CD4-positive, alpha-beta T cell (primary cell): ENCODE measurements at regions not wholly inside any gene's neighbourhood (a gene's known extent, or its start where the extent isn't known, plus 50 kb on each side); places are given as distances from the start of the nearest gene placed in this dataset.

Experiments used
- ATAC-seq: fragments of 200-7000 bp; cut with Tn5 transposase; one replicate; pipeline ENCODE4 v1.10.0; 2022; ENCODE audit warnings: mild to moderate bottlenecking; ENCODE audit not compliant: poor library complexity
- CTCF ChIA-PET: fragments of 350-600 bp; sonication (Branson Sonifier 250); formaldehyde crosslinking; loops from one replicate; lab custom pipeline; 2021; ENCODE audit warnings: antibody characterized with exemption, inconsistent platforms; lab: Charles Lee
- POLR2A ChIA-PET: fragments of 350-600 bp; sonication (Branson Sonifier 250); formaldehyde crosslinking; loops from one replicate; lab custom pipeline; 2021; ENCODE audit warnings: antibody characterized with exemption, inconsistent platforms; lab: Charles Lee
- DNase-seq, 14 experiments: peaks; one replicate each; pipeline ENCODE4 v3.0.0-alpha.2; 2013 to 2020; ENCODE audit warnings: mixed read lengths in 2 of 14
- H3K27ac ChIP-seq, 2 donors: one replicate each; pipeline versions ENCODE4 v1.5.1 to v1.7.0; 2013; ENCODE audit warnings: low read length in 2 of 2, low read depth in 1 of 2, mild to moderate bottlenecking in 1 of 2
- H3K27me3 ChIP-seq, 2 experiments: 1 replicate in 1 of 2; 2 replicates in 1 of 2; pipeline versions ENCODE4 v1.6.1 to v1.7.0; 2013; ENCODE audit warnings: low read length in 2 of 2, control low read depth in 1 of 2, mild to moderate bottlenecking in 1 of 2, moderate library complexity in 1 of 2; ENCODE audit not compliant: insufficient read depth in 2 of 2, control insufficient read depth in 1 of 2
- H3K36me3 ChIP-seq: one replicate; pipeline ENCODE4 v1.6.1; 2013; ENCODE audit warnings: low read length, control low read depth; ENCODE audit not compliant: insufficient read depth
- H3K4me1 ChIP-seq: one replicate; pipeline ENCODE4 v1.6.1; 2013; ENCODE audit warnings: low read length, control low read depth; ENCODE audit not compliant: insufficient read depth
- H3K4me3 ChIP-seq: one replicate; pipeline ENCODE4 v1.5.1; 2013; ENCODE audit warnings: mild to moderate bottlenecking, low read length, moderate library complexity
- H3K9me3 ChIP-seq, 2 experiments: 1 replicate in 1 of 2; 2 replicates in 1 of 2; pipeline versions ENCODE4 v1.6.1 to v1.7.0; 2013; ENCODE audit warnings: low read length in 2 of 2, mild to moderate bottlenecking in 2 of 2, control low read depth in 1 of 2, moderate library complexity in 1 of 2; ENCODE audit not compliant: control insufficient read depth in 1 of 2, insufficient read depth in 1 of 2
- H3K27ac Mint-ChIP-seq: one replicate; pipeline ENCODE4 v1.8.0; 2020; ENCODE audit warnings: mixed read lengths
- H3K27me3 Mint-ChIP-seq: one replicate; pipeline ENCODE4 v1.8.0; 2021; ENCODE audit warnings: mixed read lengths
- H3K36me3 Mint-ChIP-seq: one replicate; pipeline ENCODE4 v1.8.0; 2021; ENCODE audit warnings: low read depth, mixed read lengths
- H3K4me1 Mint-ChIP-seq: one replicate; pipeline ENCODE4 v1.8.0; 2021; ENCODE audit warnings: low read depth, mixed read lengths
- H3K4me3 Mint-ChIP-seq: one replicate; pipeline ENCODE4 v1.8.0; 2020; ENCODE audit warnings: mild to moderate bottlenecking, mixed read lengths
- H3K9me3 Mint-ChIP-seq: one replicate; pipeline ENCODE4 v1.8.0; 2020; ENCODE audit warnings: mixed read lengths
- intact Hi-C, 2 experiments: fragments of 100-400 bp; cut with DNase I in 1 of 2; cut with micrococcal nuclease in 1 of 2; formaldehyde crosslinking; loops; one replicate each; pipeline versions ENCODE4 v1.15.1 to v1.9.0; 2023 to 2025; cut with DNase I, micrococcal nuclease
- TF ChIP-seq, protein P1 (sequence below): fragments of 200-600 bp; IDR thresholded peaks from one replicate; pipeline ENCODE4 v1.8.0; 2022; ENCODE audit warnings: antibody characterized with exemption, mild to moderate bottlenecking

DNA sequence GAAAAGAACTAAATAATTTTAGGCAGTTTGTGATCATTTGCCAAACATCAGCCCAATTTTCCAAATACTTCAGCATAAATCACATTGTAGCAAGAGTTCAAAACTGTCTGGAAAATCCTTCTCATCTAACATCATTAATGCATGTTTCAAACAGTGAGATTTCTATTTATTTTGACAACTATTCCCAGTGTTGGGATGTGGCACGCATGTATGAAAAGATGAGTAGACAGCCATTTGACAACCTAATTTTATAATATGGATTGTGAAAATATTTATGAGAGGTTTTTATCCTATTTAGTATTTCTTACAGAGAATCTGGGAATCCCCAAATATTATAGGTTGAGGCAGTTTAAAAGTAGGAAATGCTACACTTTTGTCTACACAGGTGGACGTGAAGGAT lies 357.6 kb upstream of the ARID1B start:
- no peaks in the 10 kb centered on the region for H3K9me3 Mint-ChIP-seq
- TF ChIP-seq, protein P1, sequence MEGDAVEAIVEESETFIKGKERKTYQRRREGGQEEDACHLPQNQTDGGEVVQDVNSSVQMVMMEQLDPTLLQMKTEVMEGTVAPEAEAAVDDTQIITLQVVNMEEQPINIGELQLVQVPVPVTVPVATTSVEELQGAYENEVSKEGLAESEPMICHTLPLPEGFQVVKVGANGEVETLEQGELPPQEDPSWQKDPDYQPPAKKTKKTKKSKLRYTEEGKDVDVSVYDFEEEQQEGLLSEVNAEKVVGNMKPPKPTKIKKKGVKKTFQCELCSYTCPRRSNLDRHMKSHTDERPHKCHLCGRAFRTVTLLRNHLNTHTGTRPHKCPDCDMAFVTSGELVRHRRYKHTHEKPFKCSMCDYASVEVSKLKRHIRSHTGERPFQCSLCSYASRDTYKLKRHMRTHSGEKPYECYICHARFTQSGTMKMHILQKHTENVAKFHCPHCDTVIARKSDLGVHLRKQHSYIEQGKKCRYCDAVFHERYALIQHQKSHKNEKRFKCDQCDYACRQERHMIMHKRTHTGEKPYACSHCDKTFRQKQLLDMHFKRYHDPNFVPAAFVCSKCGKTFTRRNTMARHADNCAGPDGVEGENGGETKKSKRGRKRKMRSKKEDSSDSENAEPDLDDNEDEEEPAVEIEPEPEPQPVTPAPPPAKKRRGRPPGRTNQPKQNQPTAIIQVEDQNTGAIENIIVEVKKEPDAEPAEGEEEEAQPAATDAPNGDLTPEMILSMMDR = no peak
- Histone ChIP-seq H3K27ac (no peak overlapping the region), H3K27me3 (no peaks in the 10 kb centered on the region), H3K9me3 (no peaks in the 10 kb centered on the region), H3K4me1 (peaks cover 22% of the 10 kb centered on the region), H3K4me3 (no peak overlapping the region), H3K36me3 (no peaks in the 10 kb centered on the region)
- H3K4me3 Mint-ChIP-seq = no peak overlapping the region
- peaks cover 36% of the 10 kb centered on the region for H3K4me1 Mint-ChIP-seq
- DNase-seq = no peak
- no peak overlapping the region for H3K27ac Mint-ChIP-seq
- H3K36me3 Mint-ChIP-seq = no peaks in the 10 kb centered on the region
- intact Hi-C loops = no loop called here
- CTCF ChIA-PET = no interaction called here
- no peaks in the 10 kb centered on the region for H3K27me3 Mint-ChIP-seq
- ATAC-seq = no peak
- POLR2A ChIA-PET = interaction anchor here (1.7 kb wide), 1 partner anchor 24 kb away, joined by 6 read pairs; no protein-coding TSS in a partner anchor

GRCh38 chr6:156418253-156418652 lies 358.9 kb upstream of the ARID1B start:
- intact Hi-C loops = no loop called here
- H3K4me1 ChIP-seq = peaks cover 9% of the 10 kb centered on the region
- DNase-seq = no peak
- ATAC-seq = no peak
- POLR2A ChIA-PET = interaction anchor here (1.2 to 1.7 kb wide), 2 partner anchors 22 kb away, joined by 3 to 6 read pairs; no protein-coding TSS in a partner anchor
- peaks cover 22% of the 10 kb centered on the region for H3K4me1 Mint-ChIP-seq
- H3K27ac Mint-ChIP-seq = no peak overlapping the region
- H3K4me3 ChIP-seq = no peak overlapping the region
- H3K4me3 Mint-ChIP-seq = no peak overlapping the region
- H3K9me3 Mint-ChIP-seq = no peaks in the 10 kb centered on the region
- CTCF ChIA-PET = no interaction called here
- no peak overlapping the region for H3K27ac ChIP-seq
- TF ChIP-seq, protein P1 = no peak
- H3K36me3 ChIP-seq = no peaks in the 10 kb centered on the region
- H3K27me3 ChIP-seq = no peaks in the 10 kb centered on the region
- H3K9me3 ChIP-seq = no peaks in the 10 kb centered on the region
- no peaks in the 10 kb centered on the region for H3K36me3 Mint-ChIP-seq
- no peaks in the 10 kb centered on the region for H3K27me3 Mint-ChIP-seq

DNA sequence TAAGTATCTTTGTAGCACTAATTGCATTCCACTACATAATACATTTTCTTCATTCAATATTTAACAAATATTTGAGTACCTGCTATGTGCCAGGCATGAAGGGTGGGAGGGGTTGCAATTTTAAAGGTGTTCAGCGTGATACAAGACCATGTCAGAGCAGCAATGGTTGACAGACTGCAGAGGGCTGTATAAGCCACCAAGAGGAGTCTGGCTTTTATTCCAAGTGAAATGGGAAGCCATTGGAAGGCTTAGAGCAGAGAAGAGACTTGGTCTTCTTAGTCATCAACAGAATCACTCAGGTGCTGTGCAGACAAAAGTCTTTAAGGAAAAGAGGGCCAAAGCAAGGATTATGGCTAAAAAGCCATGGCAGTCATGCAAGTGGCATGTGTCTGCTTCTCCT lies 360.8 kb upstream of the ARID1B start:
- no peak for ATAC-seq
- POLR2A ChIA-PET = no interaction called here
- no peak overlapping the region for H3K27ac ChIP-seq
- TF ChIP-seq, protein P1 = no peak
- Mint-ChIP-seq H3K36me3 (no peaks in the 10 kb centered on the region), H3K9me3 (peaks cover 2% of the 10 kb centered on the region), H3K27me3 (no peaks in the 10 kb centered on the region), H3K4me1 (peaks cover 6% of the 10 kb centered on the region), H3K4me3 (no peak overlapping the region), H3K27ac (no peak overlapping the region)
- no peaks in the 10 kb centered on the region for H3K27me3 ChIP-seq
- intact Hi-C loops = no loop called here
- no peak overlapping the region for H3K4me3 ChIP-seq
- H3K36me3 ChIP-seq = no peaks in the 10 kb centered on the region
- DNase-seq = no peak
- H3K9me3 ChIP-seq = peaks cover 0 to 3% of the 10 kb centered on the region in 2 experiments
- CTCF ChIA-PET = no interaction called here
- no peaks in the 10 kb centered on the region for H3K4me1 ChIP-seq
